Hematopoietic multipotent progenitor cell treated with erythropoietin and hydrocortisone succinate and interleukin-3 and kit ligand, for 15 days (in vitro differentiated cells): ENCODE measurements at regions not wholly inside any gene's neighbourhood (a gene's known extent, or its start where the extent isn't known, plus 50 kb on each side); places are given as distances from the start of the nearest gene placed in this dataset.
"Not testable (repeated sequence)": the region's sequence is repeated elsewhere in the genome, so short reads cannot be mapped to it uniquely, and the experiment has no call there.

Experiments used
- DNase-seq: peaks from one replicate; pipeline ENCODE4 v3.0.0-alpha.2; 2015; ENCODE audit warnings: low spot score

DNA sequence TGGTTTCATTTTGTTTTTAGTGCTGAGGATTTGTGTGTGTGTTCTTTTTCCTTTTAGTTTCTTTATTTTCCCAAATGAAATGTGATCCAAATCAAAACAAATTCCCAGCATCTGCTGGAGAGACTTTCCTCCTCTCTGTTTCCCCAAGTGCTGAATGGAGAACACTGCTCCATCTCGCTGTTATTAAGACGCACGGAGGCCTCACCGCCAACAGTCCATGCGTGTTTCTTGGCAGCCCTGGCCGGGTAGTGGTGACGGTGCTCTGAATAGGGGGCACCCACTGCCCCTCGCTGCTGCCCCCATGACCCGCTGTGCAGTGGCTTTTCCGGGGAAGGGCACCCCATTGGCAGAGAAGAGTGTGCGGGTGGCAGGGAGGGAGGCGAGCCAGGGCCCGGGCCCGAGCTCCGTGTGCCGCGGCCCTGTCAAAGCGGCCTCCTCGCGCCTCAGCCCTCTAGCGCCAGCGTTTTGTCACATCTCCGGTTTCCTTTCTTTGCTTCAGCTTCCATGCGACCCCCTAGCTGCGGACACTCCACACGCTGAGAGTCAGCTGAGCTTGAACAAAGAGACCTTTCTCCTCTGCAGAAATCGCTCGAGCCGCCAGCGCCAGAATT is 473.7 kb upstream of the SALL3 start:
- no peak for DNase-seq

DNA sequence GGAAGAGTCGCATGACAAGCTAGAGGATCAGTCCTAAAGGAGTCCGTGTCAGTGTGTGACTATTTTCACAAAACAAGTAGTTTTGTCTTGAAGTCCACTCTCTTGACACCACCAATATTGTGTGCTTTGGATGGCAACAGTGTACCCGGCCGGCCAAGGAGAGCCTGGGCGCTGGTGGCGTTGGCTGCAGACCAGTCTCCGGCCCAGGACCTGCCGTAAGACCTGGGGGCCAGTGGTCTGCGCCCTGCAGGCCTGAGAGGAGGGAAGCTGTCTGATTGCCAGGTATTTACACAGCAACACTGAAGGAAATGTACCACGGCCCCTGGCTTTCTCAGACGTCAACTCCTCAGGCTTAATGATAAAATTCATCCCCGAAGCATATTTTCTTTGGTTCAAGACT is 472.4 kb upstream of the SALL3 start:
- DNase-seq: no peak

DNA sequence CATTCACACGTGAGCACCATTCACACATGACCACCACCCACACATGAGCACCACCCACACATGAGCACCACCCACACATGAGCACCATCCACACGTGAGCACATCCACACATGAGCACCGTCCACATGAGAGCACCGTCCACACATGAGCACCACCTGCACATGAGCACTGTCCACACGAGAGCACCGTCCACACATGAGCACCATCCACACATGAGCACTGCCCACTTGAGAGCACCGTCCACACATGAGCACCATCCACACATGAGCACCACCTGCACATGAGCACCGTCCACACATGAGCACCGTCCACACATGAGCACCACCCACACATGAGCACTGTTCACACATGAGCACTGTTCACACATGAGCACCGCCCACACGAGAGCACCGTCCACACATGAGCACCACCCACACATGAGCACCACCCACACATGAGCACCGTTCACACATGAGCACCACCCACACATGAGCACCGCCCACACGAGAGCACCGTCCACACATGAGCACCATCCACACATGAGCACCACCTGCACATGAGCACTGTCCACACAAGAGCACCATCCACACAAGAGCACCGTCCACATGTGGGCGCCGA is 471.3 kb upstream of the SALL3 start:
- not testable (repeated sequence) for DNase-seq

DNA sequence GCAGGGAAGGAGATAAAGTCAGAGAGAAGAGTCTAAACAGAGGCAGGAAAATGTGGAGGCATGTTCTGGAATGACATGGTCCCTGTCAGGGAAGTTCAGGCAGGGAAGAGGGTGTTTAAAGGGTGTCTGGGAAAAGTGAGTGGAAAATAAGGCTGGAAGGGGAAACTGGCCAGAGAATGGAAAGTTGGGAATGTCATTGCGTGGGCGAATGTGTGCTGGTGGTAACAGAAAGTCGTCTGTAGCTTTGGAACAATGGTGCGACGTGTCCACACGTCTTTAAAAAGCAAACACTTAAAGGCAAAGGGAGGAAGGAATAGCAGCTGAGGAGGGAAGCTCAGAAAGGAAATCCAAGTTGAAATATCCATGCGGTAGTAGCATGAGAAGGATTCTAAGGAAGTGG is 469.5 kb upstream of the SALL3 start:
- no peak for DNase-seq

DNA sequence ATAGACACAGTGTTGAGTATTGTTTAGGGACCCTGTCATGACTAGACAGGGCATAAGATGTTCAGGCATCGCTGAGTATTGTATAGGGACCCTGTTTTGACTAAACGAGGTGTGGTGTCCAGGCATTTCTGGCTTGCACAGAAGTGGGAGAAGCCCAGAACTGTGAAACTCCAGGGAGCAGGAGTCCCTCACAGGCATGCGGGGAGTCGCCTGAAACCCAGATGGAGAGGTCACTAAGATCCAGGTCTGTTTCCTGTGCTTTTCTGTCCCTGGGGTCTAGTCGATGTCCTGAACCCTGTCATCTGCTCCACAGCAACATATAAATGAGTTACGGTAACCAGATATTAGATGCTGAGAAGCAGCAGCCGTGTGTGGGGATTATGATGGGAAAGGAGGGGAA is 469.0 kb upstream of the SALL3 start:
- no peak for DNase-seq

DNA sequence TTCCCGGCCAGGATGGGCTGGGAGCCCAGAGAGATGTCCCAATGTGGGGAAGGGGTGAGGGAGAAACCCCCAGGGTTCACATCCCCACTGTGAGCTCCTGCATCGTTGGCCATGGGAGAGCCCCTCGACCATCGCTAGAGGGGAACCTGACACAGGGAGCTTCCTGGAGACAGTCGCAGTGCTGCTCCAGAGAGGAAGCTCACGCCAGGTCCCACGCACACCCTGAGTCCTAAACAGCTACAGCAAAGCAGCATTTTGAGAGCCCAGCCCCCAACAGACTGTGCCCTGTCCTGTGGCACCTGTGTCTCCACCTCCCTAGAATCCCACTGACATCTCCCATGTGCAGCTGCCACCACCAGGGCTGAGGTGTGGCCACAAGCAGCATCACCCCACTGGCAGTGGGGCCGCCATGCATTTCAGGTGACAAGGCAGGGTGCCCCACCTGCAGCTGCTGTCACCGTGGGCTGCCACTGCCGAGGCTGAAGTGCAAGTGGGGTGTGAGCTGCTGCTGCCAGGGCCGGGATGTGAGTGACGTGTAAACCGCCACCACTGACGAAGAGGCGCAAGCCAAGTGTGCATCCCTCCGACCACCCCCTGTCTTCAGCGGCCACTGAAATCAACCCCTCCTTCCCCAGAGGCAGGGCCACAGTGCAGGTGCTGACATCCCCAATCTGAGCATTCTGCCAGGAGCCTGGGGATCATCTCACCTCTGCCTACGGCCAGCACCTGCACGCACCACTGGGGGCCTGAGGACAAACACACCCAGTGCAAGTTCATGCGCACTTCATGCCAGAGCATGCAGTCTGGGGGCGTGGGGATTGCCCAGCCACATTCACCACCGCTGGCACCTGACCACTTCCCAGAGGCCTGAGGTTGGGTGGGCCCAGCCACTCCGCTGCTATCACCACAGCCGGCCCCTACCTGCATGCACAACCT is 467.7 kb upstream of the SALL3 start:
- DNase-seq: no peak

DNA sequence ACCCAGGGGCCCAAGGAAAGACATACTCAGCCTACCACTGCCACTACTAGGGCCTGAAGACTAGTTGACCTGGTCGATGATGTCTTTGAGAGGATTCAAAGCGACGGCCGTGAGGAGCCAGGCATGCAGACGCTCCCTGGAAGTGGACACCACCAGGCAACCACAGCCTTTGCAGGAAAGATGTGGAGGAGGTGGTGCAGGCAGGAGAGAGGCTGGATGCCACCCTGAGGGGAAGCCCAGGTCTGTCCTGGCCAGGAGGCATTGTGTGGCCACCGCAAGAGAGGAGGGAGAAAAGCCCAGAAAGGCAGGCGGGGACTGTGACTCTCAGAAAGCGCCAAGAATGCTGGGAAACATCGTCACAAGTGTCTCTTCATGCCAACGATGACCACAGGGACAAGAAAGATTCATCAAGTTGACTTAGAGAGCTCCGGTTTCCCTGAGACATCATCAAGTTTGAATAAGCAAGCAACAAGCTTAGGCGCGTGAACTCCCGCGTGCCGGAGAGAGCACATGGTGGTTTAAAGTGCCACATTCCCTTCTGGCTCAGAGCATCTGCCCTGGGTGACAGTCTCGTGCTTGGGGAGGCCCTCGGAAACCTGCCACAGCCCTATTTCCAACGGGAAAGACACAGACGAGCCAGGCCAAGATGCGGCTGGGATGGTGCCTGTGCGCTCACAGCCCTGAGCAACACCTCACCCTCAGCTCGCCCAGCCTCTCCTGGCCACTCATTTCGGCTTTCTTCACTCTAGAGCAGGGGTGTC is 464.5 kb upstream of the SALL3 start:
- no peak for DNase-seq

DNA sequence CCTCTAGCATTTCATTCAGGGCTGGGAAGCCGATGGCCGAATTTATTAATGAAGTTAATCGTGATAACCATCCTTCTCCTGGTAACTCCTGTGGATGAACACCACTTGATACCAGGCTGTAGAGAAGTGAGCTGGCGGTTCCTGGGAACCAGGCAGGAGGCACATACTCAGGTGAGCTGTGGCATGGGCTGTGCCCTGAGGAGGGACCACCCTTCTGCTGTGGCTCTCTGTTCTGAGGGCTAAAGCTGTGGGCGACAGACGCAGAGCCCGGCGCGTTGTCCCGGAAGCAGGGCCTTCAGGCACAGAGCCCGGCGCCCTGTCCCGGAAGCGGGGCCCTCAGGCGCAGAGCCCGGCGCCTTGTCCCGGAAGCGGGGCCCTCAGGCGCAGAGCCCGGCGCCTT is 462.3 kb upstream of the SALL3 start:
- DNase-seq: no peak

DNA sequence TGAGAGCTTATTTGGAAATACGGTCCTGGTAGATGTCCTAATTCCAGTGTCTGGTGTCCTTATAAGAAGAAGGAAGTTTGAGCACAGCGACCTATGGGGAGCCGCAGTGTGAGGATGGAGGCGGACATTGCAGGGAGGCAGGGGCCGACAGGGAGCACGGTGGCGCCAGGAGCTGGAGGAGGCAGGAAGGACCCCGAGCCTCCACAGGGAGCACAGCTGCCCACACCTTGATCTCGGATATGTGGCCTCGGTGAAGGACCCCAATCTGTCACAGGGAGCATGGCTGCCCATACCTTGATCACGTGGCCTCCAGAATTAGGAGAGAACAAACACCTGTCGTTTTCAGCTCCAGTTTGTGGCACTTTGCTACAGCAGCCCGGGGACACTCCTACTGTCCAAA is 461.6 kb upstream of the SALL3 start:
- DNase-seq: no peak

DNA sequence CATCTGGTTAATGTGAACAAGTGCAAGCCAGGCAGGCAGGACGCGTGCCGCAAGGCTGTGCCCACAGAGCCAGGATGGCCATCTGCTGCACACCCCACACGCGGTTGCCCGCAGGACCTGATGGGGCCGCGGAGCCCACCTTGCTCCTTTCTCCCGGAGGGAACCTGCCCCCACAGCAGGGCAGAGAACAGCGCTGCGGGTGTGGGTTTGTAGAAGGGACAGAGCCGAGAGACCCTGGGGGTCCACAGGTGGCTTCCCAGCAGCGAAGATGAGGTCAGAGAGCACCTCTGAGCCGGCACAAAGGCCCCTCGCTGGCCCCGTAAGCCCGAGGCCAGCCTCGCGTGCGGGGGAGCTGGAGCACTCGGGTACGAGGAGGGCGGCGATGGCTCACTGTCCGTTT is 460.8 kb upstream of the SALL3 start:
- DNase-seq: no peak

DNA sequence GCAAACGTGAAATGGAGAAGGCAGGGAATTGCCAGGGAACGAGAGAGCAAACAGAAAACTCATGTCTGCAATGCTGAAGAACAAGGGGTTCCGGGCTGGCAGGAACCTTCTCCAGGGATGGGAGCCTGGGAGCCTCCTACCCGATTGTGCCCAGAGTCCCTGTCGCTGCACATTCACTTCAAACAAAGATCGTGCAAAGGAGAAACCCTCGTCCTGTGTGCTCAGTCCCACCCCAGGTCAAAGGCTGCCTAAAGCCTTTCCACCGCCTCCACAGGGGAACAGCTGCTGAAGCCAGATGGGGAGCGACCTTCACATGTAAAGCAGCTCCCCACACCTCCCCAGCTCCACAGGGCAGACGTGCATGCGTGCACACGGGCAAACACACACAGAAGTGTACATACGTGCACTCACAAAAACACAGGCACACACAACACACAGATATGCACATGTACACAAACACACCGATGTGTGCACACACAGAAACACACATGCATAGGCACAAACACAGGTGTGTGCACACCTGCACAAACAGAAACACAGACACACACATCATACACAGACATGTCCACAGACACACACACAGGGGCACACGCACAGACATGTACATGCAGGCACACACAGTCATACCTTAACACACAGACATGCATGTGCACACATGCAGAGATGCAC is 460.1 kb upstream of the SALL3 start:
- DNase-seq: no peak

DNA sequence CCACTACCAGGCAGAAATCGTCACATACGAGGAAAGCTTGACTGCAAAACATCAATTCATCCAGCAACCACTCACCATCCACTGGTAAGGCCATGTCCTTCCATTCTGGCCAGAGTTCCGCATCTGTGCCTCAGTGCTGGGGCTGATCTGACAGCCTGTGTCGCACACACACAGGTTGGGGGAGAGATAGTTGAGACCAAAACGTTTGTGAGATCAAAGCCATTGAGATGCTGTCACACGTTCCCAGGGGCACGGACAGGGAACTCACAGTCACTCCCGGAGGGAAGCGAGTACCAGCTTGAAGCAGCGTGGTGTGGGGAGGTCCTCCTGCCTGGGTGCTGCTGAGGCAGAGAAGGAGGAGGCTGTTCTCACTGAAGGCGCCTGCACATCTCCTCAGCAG is 458.5 kb upstream of the SALL3 start:
- DNase-seq: no peak

DNA sequence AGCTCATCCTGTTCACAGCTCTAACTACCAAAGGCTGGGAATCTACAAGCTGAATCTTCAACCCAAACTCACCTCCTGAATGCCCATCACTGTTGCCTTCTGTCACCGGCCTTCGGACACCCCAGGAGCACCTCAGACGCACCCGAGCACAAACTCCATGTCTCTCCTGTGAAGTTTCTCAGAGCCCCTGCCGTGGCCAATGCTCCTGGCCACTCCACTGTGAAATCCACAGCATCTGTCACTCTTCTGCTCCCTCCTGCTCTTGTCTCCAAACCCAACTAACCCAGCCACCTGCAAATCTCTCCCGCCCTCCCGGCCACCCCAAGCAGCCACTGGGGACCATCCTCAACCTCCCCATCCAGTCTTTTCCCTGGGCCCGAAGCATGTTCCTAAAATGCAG is 457.9 kb upstream of the SALL3 start:
- no peak for DNase-seq

DNA sequence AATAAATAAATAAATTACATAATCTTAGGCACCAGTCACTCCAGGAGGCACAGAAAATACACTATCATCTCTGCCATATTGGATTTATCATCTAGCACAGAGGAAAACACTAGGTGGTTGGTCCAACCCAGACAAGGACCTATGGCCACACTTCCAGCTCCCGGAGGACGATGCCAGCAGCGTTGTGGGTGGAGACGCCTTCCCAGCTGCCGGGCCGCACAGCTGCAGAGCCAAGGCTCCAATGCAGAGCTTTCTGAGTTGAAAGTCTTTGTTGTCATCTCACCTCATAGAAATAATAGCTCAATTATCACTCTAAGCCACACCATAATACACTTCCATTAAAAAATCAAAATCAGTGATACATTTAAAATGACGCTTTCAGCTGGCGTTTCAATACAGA is 457.1 kb upstream of the SALL3 start:
- DNase-seq: no peak

DNA sequence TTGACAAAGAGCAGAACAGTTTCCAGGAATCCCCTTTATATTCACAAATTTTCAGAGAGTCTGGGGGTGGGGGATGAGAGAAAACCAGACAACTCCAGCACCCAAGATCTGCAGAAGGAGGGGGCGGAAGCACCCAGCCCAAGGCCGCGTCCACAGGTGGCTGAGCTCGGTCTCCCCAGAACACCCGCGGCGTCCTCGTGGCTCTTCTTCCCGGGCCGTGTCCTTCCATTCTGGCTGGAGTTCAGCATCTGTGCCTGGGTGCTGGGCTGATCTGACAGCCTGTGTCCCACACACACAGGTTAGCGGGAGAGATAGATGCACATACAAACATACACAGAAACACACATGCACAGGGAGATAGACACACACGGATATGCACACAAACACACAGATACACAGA is 455.8 kb upstream of the SALL3 start:
- no peak for DNase-seq

DNA sequence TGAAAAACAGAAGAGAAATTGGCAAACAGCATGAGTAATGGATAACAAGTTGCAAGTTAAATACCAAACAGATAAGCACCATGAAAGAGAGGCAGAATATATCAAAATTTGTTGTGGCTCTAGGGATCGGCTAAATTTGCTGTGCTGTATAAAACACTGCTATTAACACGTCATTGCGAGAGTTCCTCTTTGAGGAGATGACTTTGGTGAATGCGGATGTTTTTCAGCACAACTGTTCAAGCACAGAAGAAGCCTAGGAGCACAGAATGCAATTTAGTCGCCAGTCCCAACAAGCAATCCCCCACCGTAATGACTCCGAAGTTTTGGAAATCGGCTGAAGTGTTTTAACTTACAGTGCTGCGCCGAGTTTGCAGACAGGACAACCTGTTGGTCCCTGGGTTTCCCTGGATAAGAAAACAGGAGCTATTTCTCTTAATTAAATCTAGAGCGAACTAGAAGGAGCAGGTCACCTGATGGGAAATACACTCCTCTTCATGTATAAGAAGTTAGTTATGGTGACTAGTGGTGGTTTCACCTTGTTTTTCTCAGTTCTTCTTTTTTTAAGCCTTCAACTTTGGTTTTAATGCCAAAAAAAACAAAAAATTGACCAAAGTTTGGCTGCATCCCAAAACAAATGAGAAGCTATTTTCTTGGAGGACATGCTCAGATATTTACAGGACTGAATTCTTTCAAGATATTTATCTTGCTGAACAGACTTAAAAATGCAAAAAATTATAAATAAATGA is 454.1 kb upstream of the SALL3 start:
- no peak for DNase-seq

DNA sequence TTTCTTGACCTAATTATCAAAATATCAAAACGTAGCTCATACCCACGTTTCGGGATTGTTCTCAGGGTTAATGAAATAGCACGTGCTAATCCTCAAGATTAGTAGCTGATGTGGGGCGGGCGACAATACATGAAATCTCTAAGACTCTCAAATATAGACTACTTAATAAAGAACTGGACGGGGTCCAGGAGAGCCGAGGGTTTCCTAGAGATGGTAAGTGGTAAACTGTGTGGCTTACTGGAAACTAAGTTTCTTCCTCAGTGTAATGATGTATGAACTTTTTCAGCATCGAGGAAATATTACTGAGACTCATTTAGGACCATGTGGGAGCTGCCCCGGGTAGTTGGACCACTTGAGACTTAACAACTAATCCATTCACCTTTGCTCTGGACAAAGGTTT is 453.3 kb upstream of the SALL3 start:
- no peak for DNase-seq

DNA sequence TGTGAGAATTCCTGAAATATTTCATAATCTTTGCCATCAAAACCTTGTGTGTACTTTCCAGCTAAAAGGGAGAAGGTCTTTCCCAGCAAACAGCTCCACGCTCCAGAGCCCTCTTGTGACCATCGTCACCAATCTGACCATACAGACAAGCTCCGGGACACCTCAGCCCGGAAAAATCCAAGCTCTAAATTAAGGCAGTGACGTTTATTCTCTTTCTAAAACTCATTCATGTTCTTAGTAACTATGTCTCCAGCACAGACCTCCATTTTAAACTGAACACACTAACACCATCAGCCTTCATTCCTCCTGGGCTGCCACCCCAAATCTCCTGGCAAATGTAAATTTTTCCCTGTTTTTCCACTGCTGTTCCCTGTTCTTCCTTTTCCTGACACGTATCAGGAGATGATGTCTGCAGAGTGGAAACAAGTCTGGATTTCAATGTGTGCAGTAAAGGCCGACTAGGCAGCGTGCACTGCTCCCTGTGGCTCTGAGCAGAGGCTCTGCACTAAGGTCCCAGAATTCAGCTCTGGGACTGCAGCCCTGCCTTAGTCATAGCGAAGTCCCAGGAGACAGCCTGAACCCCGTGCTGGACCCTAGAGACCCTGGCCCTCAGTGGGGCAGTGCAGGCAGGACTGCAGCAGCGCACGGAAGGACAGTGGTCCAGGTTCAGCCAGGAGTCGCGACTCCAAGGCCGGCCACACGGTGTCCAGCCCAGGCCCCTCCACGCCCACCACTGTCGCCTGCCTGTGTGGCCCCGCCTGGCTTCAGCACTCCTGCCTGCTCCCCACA is 452.5 kb upstream of the SALL3 start:
- DNase-seq: no peak

DNA sequence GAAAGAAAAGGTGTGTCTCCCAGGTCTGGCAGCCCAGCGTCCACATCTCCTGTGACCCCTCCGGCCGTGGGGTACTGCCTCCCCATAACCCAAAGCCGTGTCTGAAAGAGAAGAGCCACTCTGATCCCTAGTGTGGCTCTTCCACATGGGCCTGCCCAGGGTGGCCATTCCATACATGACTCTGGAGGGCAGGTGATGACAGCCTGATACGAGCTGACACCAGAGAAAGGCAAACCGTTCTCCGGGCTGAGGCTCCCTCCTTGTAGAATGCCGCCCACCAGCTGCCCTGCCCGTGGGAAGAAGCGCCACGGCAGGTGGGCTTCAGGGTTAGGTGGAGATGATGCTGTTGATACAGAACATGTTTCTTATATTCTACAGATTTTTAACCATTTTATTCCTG is 451.6 kb upstream of the SALL3 start:
- no peak for DNase-seq

DNA sequence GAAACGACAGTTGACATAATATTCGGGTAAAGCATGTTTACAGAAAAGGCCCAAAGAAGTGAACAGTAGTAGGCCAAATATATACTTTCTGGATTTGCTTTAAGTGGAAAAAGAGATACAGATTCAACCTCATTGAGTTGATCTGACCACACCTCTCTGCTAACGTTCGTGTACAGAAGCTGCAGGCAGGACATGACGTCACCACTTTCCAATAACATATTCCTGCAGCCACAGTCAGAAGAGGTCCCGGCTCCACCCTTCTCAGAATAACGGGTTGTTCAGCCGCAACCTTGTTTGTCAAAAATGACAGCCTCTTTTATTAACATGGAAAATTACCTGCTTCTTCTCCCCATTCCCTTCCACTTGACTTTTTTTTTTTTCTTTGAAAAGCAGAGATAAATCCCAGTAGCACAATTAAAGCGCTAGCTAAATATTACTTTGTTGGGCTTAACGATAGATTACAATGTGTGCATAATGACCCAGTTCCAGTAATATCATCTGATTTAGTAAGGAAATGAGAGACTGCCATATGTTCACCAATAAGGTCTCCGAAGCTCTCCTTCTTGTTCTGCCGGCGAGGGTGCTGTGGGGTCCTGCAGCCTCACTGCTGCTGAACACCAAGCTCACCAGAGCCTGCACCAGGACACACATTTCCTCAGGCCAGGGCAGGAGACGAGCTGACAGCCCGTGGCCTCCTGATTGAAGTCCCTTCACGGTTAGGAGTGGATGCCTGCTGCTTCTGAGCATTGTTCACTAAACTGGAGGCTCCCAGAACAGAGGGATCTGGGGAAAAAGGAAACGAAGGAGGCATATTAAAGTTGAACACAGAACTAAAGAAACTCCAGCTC is 451.0 kb upstream of the SALL3 start:
- no peak for DNase-seq
